ENCODE measurements at regions not wholly inside any gene's neighbourhood (a gene's known extent, or its start where the extent isn't known, plus 50 kb on each side); places are given as distances from the start of the nearest gene placed in this dataset.
"Not testable (repeated sequence)": the region's sequence is repeated elsewhere in the genome, so short reads cannot be mapped to it uniquely, and the experiment has no call there.

DNA sequence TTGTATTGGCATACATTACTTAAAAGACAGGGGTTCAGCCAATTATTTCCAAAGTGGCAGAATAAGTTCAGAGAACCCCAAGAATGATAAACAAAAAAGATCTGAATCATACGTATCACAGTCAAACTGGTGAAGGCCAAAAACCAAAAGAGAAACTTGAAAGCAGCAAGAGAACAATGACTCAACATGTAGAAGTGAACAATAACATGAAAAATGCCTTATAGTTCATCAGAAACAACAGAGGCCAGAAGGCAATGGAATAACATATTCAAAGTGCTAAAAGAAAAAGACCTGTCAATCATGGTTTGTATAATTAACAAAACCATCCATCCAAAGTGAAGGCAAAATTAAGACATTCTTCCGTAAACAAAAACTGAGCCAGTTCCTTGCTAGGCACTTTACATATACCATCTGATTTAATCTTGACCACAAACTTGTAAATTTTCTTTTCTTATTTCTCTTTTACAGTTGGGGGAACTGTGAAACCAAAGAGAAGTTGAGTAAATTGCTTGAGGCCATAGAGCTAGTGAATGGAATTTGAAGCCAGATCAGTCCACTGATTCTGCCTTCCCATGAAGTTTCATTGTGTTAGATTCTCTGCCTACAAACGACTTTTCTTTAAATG lies 232.1 kb upstream of the SEL1L start:
- DNase-seq = no peak

DNA sequence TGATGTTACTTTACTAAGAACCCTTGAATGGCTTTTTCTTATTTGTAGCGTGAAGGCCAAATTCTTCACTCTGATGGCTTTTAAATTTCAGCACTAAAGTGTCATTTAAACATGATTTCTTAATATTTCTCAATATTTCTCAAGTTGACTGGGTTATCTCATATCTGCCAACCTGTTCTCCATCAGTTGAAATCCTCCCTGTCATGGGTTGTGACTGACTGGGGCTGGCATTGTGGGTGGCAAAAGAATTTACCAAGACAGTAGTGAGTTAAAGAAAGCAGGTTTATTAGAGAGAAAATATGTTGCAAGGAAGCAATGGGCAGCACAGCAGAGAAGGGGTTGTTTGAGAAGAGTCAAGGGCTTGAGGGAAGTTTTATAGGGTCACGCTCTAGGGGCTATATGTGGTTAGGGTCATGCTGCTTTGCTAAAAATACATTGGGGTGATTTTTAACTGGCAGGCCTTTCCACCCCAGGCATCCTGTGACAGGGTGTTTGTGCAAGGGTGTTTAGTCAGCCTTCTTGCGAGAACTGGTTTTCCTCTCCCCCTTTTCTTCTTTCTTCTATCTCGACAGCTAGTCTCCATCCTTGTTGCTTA lies 232.8 kb upstream of the SEL1L start:
- DNase-seq = no peak

DNA sequence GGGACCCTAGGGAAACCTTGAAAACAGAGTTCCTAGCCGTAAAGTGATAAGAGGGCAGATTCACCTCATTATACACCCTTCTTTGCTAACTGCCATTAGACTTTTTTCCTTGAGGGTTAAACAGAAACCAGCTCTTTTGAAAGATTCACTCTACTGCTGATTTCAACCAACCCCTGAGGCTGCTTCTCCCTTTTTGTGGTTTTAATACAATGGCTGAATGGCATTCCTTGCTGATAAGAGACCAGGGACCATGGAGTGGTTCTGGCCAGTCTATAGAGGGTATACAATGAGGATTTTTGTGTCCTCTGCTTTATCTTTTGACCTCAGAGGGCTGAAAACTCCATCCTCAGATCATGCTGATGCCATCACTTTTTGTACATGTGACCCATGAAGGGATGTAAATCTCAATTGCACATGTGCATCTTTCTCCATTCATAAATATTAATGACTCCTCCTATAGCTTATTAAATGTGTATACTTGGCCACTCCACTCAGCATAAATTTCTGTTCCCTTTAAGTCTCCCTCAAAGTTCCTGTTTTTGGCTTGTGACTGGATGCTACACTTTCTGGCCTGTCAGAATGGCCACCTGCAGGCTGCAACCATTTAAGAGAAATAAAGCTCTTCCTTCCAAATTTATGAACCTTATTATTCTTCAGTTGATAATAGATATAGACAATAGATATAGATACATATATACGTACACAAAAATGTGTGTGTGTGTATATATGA lies 233.8 kb upstream of the SEL1L start:
- DNase-seq = no peak

DNA sequence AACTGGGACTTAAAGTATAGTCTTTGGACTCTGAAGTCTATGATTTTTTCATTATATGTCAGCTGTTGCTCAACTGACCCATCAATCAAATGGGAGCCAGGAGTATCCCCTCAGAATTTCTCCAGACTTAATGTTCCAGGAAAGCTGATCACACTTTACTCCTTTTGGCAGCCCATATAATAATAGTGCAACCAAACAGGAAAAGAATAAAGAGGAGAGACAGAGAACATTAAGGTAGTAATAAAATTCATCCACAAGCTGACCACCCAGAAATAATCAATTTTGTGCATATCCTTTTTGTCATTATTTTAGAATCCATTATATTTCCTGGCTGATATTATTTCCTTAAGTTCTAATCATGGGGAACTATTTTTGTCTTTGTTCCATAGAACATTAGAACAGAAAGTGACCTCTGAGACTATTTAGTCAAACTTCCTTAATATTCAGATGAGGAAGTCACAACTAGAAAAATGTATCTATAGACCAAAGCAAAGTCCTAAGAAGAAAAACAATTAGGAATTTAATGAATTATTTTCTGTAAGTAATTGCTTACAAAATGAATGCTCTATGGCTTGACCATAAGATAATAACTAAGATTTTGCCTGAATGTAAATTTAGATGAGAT lies 238.1 kb upstream of the SEL1L start:
- DNase-seq = no peak

DNA sequence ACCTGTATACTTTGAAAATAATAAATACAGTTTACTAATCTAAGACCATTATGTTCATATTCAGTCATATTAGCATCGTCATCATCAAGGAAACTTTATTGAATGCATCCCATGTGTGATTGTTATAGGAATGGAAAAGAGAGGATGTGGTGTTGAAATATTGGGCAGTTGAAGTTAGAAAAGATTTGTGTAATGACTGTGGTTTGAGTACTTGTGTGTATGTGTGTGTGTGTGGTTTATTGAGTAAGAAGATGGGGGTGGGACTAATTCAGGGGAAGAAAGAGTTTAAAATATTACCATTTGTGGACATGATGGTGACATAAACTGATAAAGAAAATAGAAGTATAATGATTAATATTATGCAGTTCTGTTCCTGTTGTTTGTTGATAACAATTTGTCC lies 238.7 kb upstream of the SEL1L start:
- DNase-seq = no peak

DNA sequence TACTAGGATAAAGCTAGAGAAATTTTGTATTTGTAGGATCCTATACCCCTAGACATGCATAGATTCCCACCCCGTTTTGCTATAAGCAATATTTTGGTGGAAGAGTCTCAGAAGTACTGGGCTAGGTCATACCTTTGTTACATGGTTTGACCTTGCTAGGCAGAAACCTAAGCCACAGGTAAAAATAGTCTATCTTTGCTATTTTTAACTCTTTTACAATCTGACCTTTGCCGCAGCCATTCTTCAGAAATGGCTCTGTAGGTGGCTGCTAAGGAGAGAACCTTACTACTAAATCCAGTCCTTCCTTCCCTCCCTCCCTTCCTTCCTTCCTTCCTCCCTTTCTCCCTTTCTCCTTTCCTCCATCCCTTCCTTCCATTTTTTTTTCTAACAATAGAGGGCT lies 242.9 kb upstream of the SEL1L start:
- DNase-seq = no peak

DNA sequence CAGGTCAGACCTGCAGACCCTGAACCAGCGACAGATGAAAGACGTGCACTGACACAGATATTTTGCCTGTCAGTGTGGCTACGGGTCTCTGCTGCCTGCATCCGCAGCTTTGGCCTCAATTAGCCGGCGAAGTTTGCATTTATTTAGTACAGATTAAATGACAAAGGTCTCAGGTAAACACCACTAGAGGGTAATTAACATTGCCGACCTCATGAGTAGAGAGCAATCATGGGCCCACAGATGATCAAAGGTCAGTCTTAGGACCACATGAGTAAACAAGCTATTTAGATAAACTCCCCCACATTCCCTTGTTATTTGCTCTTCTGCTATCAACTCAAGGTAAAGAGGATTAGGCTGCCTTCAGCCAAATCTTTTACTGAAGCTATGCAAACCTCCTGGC lies 248.1 kb upstream of the SEL1L start:
- DNase-seq = not testable (repeated sequence)

DNA sequence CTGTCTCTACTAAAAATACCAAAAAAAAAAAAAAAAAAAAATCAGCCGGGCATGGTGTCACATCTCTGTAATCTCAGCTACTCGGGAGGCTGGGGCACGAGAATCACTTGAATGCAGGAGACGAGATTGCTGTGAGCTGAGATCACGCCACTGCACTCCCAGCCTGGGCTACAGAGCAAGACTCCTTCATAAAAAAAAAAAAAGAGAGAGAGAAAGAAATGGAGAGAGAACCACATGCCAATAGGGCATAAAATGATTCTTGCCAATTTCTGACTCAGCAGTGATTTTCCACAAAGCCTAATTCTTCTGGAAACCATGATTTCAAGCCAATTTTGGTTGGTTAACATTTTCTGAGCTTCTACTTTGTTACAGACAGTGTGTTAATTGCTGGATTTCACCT lies 250.4 kb upstream of the SEL1L start:
- DNase-seq = no peak

DNA sequence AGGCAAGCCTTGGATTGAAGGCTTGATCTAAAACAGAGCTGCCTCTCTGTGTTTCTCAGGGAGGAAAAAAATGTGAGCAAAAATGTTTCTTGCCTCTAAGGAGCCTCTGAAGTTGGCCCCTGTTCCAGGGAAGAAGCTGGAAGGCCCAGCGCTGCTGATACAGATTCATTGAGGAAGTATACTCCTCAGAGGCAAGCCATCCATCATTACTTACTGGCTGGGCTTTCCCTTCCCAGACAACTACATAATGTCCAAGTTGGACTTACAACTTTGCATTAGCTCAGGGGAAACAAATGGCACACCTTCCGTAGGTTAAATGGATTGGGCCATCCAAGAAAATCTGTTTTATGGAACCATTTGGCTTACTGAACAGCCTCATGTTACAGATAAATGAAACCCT lies 263.7 kb upstream of the SEL1L start:
- no peak for DNase-seq

DNA sequence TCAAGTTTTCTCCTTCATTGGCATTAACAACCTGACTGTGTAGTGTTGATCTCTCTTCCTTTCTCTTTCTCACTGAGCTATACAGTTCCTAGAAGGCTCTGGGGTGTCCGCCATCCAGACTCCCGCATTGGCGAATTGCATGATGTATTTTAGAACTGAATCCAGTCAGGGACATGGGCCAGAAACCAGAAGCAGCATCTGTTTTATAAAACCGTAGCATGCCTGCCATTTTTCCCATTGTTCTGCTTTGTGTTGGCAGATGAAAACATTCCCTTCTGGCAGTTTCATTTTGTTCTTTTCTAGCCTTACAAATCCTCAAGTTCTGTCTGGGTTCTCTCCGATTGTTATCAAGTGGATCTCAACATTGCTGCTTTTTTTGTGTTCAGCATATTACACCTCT lies 268.3 kb upstream of the SEL1L start:
- DNase-seq = no peak

DNA sequence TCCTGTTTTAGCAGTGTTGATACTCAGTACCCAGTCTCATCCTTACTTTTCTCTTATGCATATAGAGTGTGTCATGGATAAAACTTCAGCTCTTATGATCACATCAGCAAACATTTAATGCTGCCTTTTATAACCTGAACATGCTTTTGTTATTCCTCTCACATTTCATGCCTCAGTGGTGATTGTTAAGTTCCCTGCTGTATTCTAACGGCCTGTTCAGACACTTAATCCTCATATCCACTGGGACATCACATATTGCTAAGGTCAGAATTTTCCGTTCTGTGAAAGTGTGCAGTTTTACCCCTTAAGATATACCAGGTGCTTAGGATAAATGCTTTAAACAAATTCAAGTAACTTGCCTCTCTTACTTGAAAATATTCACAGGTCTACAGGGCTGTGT lies 268.7 kb upstream of the SEL1L start:
- no peak for DNase-seq

DNA sequence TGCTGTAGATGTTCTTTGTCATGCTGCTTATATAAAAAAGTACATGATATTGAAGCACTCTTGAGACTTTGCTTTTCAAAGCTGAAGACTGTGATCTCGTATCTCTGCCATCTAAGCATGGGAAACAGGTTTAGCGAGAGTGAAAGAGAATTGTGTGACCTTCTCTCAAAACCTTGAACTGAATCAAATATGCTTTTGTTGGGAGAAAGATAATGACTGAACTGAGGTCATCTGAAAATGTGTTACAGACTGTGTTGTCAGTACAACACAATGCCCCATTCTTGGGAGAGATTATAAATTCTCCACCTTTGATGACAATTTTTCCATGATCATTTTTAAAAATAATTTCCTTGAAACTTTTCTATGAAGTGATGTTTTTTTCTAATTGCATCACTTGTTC lies 272.1 kb upstream of the SEL1L start:
- DNase-seq = no peak

DNA sequence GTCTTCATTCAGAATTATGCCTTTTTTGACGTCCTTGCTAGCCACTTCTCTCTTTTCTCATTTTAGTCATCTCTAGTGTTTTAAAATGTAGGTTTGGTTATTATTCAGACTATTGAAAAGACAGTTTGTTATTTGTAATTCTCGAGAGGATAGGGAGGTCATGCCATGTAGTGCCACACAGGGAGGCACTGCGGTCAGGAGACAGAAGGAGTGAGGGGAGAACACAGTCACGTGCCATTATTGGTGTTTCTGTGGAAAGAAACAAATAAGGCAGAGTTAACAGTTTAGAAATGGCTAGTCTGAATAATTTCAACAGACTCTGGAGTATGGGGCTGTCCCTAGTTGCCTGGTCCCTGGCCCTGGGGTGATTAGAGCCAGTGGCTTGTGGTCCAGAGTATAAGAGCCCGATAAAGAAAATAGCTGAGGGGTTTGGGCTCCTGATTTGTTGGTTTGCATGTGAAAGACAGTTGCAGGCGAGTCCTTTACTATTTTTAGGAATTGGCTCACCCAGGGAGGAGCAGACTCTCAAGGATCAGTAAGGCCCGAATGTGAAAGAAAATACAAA lies 278.1 kb upstream of the SEL1L start:
- no peak for DNase-seq

DNA sequence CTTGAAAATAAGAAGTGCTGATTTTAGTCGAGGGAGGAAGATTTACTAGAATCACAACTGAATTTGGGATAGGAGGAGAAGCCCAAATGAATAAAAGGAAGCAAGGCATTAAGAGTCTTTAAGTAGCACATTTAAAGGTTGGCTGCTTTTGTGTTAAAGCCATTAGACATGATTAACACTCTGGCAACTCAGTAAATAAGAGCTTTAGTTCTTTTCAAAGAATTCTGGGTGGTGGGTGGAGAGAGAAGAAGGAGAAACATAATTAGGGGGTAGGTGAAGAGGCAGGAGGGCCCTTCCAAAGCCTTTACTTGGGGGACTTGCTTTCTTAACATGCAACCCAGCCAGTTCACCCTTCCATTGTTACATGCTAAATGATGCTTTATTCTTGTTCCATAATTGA lies 284.6 kb upstream of the SEL1L start:
- no peak for DNase-seq

DNA sequence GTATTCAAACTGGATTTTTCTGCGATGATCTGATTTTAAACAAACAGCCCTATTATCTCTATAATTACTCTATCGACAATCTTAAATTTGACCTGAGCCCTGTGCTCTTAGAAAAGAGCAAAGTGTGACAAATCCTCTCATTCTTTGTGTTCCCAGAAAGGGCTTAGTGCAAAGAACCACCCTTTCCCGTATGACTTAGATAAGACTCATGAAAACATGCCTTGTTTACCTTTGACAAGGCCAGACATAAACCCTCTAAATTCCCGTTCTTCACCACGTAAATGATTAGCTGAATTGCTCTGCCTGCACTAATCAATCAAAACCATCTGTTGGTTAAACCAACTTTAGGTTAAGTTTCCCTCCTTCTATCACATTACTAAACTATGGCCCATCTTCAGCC lies 285.7 kb upstream of the SEL1L start:
- no peak for DNase-seq

DNA sequence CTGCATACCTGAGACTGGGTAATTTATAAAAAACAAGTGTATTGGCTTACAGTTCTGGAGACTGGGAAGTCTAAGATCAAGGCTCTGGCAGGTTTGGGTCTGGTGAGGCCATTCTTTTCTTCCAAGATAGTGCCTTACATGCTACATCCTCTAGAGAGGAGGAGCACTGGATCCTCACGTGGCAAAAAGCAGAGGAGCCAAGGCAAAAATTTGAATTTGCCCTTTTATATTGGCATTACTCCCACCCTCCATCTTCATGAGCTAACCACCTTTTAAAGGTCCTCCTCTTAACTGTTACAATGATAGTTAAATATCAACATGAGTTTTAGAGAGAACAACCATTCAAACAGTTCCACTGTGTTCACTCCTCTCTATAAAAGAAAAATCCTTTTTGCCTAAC lies 286.3 kb upstream of the SEL1L start:
- DNase-seq = no peak

DNA sequence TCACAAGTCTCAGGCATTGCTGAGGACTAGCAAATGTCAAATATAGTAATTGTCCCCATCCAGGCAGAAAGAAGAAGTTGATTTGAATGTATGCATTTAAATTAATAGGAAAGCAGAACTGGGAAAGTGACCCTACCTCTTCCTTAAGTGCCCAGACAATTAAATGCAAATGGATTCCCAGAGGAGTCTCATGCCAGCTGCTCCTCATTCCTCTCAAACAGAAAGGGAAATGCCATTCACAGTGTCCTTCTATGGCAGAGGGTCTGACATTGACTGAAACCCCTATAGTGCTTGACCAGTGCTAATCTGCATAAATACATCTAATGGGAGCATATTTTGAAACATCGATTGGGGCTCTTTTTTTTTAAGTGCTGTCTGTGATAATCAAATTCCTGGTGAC lies 292.4 kb upstream of the SEL1L start:
- DNase-seq = no peak

DNA sequence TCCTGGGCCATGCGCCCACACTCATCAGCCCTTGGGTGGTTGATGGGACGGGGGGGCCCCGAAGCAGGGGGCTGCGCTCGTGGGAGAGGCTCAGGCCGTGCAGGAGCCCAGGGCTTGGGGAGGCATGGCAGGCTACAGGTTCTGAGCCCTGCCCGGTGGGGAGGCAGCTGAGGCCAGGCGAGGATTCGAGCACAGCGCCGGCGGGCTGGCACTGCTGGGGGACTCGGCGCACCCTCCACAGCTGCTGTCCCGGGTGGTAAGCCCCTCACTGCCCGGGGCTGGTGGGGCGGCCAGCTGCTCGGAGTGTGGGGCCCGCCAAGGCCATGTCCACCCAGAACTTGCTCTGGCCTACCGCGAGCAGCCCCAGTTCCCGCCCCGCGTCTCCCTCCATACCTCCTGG lies 295.8 kb upstream of the SEL1L start:
- DNase-seq = no peak

DNA sequence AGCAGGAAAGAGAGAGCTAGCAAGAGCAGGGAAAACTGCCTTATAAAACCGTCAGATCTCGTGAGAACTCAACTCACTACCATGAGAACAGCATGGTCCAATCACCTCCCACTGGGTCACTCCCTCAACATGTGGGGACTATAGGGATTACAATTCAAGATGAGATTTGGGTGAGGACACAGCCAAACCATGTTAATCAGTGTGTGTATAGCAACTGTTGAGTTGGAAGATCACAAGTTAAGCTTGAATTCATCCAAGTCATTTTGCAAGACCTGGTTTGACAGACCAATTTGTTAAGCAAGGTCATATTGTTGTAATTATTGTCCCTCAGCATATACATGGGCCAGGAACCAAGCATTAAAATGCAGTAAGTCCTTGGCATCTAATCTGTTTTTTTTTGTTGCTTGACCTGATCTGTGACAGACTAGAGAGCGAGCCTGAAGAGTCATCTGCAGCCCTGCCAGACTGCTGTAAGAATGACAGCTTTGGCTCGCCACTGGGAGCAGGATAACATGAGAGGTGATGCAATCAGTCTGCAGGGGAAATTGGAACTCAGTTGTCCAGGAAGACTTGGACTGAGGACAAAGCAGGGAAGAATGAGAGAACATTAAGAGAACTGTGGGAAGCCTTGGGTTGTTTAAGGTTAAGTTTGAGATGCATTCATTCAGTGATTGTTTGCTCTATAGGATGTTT lies 297.6 kb upstream of the SEL1L start:
- DNase-seq = no peak

DNA sequence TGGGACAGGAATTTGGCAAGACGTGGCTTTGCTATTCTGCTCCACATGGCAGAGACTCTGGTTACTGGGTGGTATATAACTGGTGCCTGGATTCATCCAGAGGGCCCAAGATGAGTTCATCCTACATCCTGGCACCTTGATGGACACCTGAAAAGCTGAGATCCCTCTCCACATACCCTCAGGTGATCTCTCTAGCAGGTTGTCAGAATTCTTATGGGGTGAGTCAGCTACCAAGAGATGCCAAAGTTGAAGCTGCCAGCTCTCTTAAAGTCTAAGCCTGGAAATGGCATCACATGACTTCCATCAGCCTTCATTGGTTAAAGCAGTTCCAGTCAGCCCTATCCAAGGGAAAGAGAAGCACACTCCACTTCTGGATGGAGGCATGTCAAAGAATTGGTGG lies 300.7 kb upstream of the SEL1L start:
- no peak for DNase-seq

DNA sequence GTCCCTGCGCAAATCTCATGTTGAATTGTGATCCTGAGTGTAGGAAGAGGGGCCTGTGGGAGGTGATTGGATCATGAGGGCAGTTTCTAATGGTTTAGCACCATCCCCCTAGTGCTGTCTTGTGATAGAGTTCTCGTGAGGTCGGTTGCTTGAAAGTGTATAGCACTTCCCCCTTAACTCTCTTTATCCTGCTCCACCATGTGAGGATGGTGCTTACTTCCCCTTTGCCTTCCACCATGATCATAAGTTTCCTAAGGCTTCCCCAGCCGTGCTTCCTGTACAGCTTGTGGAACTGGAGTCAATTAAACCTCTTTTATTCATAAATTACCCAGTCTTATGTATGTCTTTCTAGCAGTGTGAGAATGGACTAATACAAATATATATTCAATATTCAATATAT lies 303.7 kb upstream of the SEL1L start:
- no peak for DNase-seq

DNA sequence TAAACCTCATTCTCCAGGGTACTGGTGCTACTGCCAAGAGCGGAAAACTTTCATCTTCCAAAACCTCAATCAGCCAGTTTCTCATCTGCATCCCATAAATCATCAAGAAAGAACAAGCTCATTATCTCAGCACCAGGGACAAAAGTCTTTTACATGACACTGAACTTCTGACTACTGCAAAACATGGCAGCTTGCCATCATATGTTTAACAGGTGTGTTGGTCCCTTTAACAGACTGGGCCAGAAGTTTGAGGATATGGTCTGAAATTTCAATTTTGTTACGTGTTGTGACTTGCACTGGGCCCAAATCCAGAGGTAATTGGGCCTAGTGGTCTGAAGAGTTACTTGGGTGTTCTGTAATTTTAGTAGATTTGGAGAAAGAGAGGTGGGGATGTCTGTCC lies 305.4 kb upstream of the SEL1L start:
- no peak for DNase-seq

DNA sequence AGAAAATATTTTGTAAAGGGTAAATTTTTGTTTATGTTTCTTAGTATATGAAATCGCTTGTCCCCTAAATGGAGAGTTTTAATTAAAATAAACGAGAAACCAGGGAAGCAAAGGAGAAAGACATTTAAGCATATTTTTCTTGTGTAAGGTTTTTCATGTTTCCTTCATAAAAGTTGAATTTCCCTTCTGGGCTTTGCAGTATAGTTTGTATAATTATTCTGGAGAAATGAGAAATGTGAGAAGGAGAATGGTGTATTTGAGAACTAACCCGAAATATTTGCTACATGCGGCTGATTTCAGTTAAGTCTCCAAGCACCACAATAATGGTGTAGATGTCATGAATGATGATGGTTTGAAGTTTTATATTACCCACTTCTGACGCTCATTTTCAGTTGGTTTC lies 307.7 kb upstream of the SEL1L start:
- DNase-seq = no peak
